Astrocyte (in vitro differentiated cells and primary cell): ENCODE measurements at regions not wholly inside any gene's neighbourhood (a gene's known extent, or its start where the extent isn't known, plus 50 kb on each side); places are given as distances from the start of the nearest gene placed in this dataset.

Experiments
- DNase-seq: peaks from one replicate; pipeline ENCODE4 v3.0.0-alpha.2; 2010; ENCODE audit warnings: low read depth
- FAIRE-seq: peaks from 2 replicates; lab custom pipeline; 2011; peaks lifted over from hg19 to GRCh38; lab: Jason Lieb, UNC
- H2AFZ ChIP-seq: 2 replicates; pipeline ENCODE4 v1.6.0; 2012; ENCODE audit warnings: low read depth, low read length, inconsistent platforms
- H3K27ac ChIP-seq: 2 replicates; pipeline ENCODE4 v1.5.1; 2011; ENCODE audit warnings: low read depth, low read length, inconsistent platforms
- H3K27me3 ChIP-seq: 2 replicates; pipeline ENCODE4 v1.6.0; 2011; ENCODE audit warnings: low read length, inconsistent platforms; ENCODE audit not compliant: insufficient read depth
- H3K36me3 ChIP-seq: 2 replicates; pipeline ENCODE4 v1.5.1; 2011; ENCODE audit warnings: low read length, inconsistent platforms; ENCODE audit not compliant: insufficient read depth
- H3K4me1 ChIP-seq: 2 replicates; pipeline ENCODE4 v1.5.1; 2011; ENCODE audit warnings: low read length, inconsistent platforms; ENCODE audit not compliant: insufficient read depth
- H3K4me2 ChIP-seq: 2 replicates; pipeline ENCODE4 v1.6.0; 2012; ENCODE audit warnings: low read length, inconsistent platforms
- H3K4me3 ChIP-seq: 2 replicates; pipeline ENCODE4 v1.5.1; 2011; ENCODE audit warnings: low read depth, mild to moderate bottlenecking, low read length, inconsistent platforms; ENCODE audit not compliant: insufficient read depth
- H3K79me2 ChIP-seq: 2 replicates; pipeline ENCODE4 v1.6.0; 2012; ENCODE audit warnings: mild to moderate bottlenecking, low read length, inconsistent platforms; ENCODE audit not compliant: insufficient read depth
- H3K9ac ChIP-seq: 2 replicates; pipeline ENCODE4 v1.6.0; 2012; ENCODE audit warnings: mild to moderate bottlenecking, low read length, inconsistent platforms
- H3K9me3 ChIP-seq: 2 replicates; pipeline ENCODE4 v1.5.1; 2012; ENCODE audit warnings: low read depth, mild to moderate bottlenecking, low read length, inconsistent platforms; ENCODE audit not compliant: insufficient read depth
- H4K20me1 ChIP-seq: 2 replicates; pipeline ENCODE4 v1.6.0; 2012; ENCODE audit warnings: low read length, inconsistent platforms; ENCODE audit not compliant: insufficient read depth
- H3K27ac Mint-ChIP-seq: one replicate; pipeline ENCODE4 v1.8.0; 2021; ENCODE audit warnings: mild to moderate bottlenecking, mixed read lengths; ENCODE audit not compliant: unreplicated experiment
- H3K27me3 Mint-ChIP-seq: one replicate; pipeline ENCODE4 v1.8.0; 2021; ENCODE audit warnings: low read depth, mixed read lengths; ENCODE audit not compliant: unreplicated experiment
- H3K36me3 Mint-ChIP-seq: one replicate; pipeline ENCODE4 v1.8.0; 2021; ENCODE audit warnings: low read depth, mixed read lengths; ENCODE audit not compliant: unreplicated experiment
- H3K4me1 Mint-ChIP-seq: one replicate; pipeline ENCODE4 v1.8.0; 2021; ENCODE audit warnings: low read depth, mixed read lengths; ENCODE audit not compliant: unreplicated experiment
- H3K4me3 Mint-ChIP-seq: one replicate; pipeline ENCODE4 v1.8.0; 2021; ENCODE audit warnings: mild to moderate bottlenecking, moderate library complexity, mixed read lengths; ENCODE audit not compliant: unreplicated experiment
- H3K9me3 Mint-ChIP-seq: one replicate; pipeline ENCODE4 v1.8.0; 2021; ENCODE audit warnings: mild to moderate bottlenecking, mixed read lengths; ENCODE audit not compliant: unreplicated experiment
- CTCF ChIP-seq: IDR thresholded peaks from 2 replicates; pipeline ENCODE4 v1.5.1; 2011; ENCODE audit warnings: low read depth, mild to moderate bottlenecking, inconsistent platforms, low read length, moderate library complexity; ENCODE audit not compliant: insufficient read depth
- EZH2 ChIP-seq: IDR thresholded peaks from 2 replicates; pipeline ENCODE4 v1.6.1; 2012; ENCODE audit warnings: mild to moderate bottlenecking, low read length, inconsistent platforms; ENCODE audit not compliant: insufficient read depth

DNA sequence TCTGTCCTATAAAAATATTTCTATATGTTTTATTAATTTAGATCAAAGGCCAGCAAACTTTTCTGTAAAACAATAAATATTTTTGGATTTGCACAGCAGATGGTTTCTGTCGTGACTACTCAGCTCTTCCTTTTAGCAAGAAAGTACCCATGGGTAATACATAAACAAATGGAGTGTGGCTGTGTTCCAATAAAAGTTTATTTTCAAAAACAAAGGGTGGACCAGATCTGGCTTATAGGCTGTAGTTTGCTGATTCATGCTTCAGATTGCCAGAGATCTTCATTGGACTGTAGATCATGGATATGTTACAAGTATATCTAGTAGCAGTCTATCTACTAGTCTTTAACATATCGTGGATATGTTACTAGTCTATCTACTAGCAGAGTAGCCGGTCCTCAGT lies 590.5 kb downstream of the CSNK1G3 start:
- FAIRE-seq (no peak), DNase-seq (peak; percentile 6)
- no peak overlapping the region for H3K4me3 ChIP-seq
- no peaks in the 10 kb centered on the region for H3K9me3 ChIP-seq
- H3K27ac ChIP-seq, result no peak overlapping the region
- H4K20me1 ChIP-seq, result no peaks in the 10 kb centered on the region
- H3K36me3 ChIP-seq, result no peaks in the 10 kb centered on the region
- H3K27me3 Mint-ChIP-seq, result no peaks in the 10 kb centered on the region
- H3K27ac Mint-ChIP-seq, result no peak overlapping the region
- no peak overlapping the region for H3K4me3 Mint-ChIP-seq
- no peaks in the 10 kb centered on the region for H3K27me3 ChIP-seq
- H3K36me3 Mint-ChIP-seq, result no peaks in the 10 kb centered on the region
- H3K4me1 ChIP-seq, result peaks cover 4% of the 10 kb centered on the region
- TF ChIP-seq CTCF, result no peak
- TF ChIP-seq EZH2, result no peak
- no peaks in the 10 kb centered on the region for H3K79me2 ChIP-seq
- no peaks in the 10 kb centered on the region for H3K9me3 Mint-ChIP-seq
- no peak overlapping the region for H2AFZ ChIP-seq
- peaks cover 6% of the 10 kb centered on the region for H3K4me1 Mint-ChIP-seq
- H3K9ac ChIP-seq, result no peak overlapping the region
- H3K4me2 ChIP-seq, result no peak overlapping the region

- no peaks in the 10 kb centered on the region for H3K9me3 Mint-ChIP-seq
- H3K4me3 ChIP-seq, result no peak overlapping the region
- no peak for FAIRE-seq
- H3K4me1 ChIP-seq, result no peaks in the 10 kb centered on the region
- no peak overlapping the region for H3K27ac ChIP-seq
- no peak for DNase-seq
- H3K27me3 Mint-ChIP-seq, result no peaks in the 10 kb centered on the region
- H3K36me3 Mint-ChIP-seq, result no peaks in the 10 kb centered on the region
- no peaks in the 10 kb centered on the region for H3K27me3 ChIP-seq
- H3K27ac Mint-ChIP-seq, result no peak overlapping the region
- no peaks in the 10 kb centered on the region for H3K9me3 ChIP-seq
- H3K4me3 Mint-ChIP-seq, result no peak overlapping the region
- H3K79me2 ChIP-seq, result no peaks in the 10 kb centered on the region
- no peak overlapping the region for H2AFZ ChIP-seq
- H3K36me3 ChIP-seq, result no peaks in the 10 kb centered on the region
- no peak overlapping the region for H3K4me2 ChIP-seq
- TF ChIP-seq EZH2, result no peak
- no peak for TF ChIP-seq CTCF
- H4K20me1 ChIP-seq, result no peaks in the 10 kb centered on the region
- peaks cover 4% of the 10 kb centered on the region for H3K4me1 Mint-ChIP-seq
- no peak overlapping the region for H3K9ac ChIP-seq
These were observed 581.7 kb downstream of the CSNK1G3 start for GRCh38 chr5:124093658-124094057.

DNA sequence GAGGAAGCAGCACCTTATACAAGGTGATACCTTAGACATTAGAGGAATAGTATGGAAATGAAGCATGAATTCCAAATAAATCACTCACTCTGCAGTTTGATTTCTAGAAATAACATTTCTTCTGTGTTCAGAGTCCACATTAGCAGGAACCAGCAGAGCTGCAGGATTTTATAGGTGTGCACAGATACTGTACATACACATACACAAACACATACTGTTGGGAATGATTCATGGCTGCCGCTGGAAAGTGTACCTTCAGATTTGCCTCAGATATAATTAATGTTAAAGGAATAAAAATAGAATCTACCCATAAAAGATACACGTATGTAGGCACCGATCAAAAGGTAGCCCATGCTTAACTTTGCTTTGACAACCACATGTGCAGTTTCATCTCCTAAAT lies 578.1 kb downstream of the CSNK1G3 start:
- Mint-ChIP-seq H3K27ac (no peak overlapping the region), H3K27me3 (no peaks in the 10 kb centered on the region), H3K36me3 (no peaks in the 10 kb centered on the region), H3K4me1 (peaks cover 4% of the 10 kb centered on the region), H3K4me3 (no peak overlapping the region), H3K9me3 (no peaks in the 10 kb centered on the region)
- no peak overlapping the region for H2AFZ ChIP-seq
- H3K9ac ChIP-seq, result no peak overlapping the region
- H3K27ac ChIP-seq, result no peak overlapping the region
- H3K4me2 ChIP-seq, result no peak overlapping the region
- H3K4me3 ChIP-seq, result no peak overlapping the region
- H3K36me3 ChIP-seq, result no peaks in the 10 kb centered on the region
- H3K9me3 ChIP-seq, result no peaks in the 10 kb centered on the region
- no peaks in the 10 kb centered on the region for H3K4me1 ChIP-seq
- FAIRE-seq (no peak), DNase-seq (no peak)
- H3K79me2 ChIP-seq, result no peaks in the 10 kb centered on the region
- H4K20me1 ChIP-seq, result no peaks in the 10 kb centered on the region
- H3K27me3 ChIP-seq, result no peaks in the 10 kb centered on the region
- TF ChIP-seq CTCF (no peak), EZH2 (no peak)
